ENCODE measurements at regions not wholly inside any gene's neighbourhood (a gene's known extent, or its start where the extent isn't known, plus 50 kb on each side); places are given as distances from the start of the nearest gene placed in this dataset.

- TF ChIP-seq CHD2 (IDR thresholded peaks at IDR 0.05; ENCODE audit: low read length, partially characterized antibody), result no peak
- no peak for TF ChIP-seq CEBPB (IDR thresholded peaks at IDR 0.05)
- TF ChIP-seq MAZ (IDR thresholded peaks at IDR 0.05; ENCODE audit: borderline replicate concordance, low read depth, low read length), result no peak
Observed at GRCh38 chr5:117568622-117569021, 994.0 kb upstream of the SEMA6A start.
